GM08714 (cell line): ENCODE measurements at regions not wholly inside any gene's neighbourhood (a gene's known extent, or its start where the extent isn't known, plus 50 kb on each side); places are given as distances from the start of the nearest gene placed in this dataset.

Experiments used
- H3K4me3 ChIP-seq: fragments of 200-500 bp; sonication (Bioruptor generic); 2 replicates; pipeline ENCODE4 v1.5.1; 2014; ENCODE audit warnings: mild to moderate bottlenecking, low read length, inconsistent platforms
- ZNF274 ChIP-seq: IDR thresholded peaks from 2 replicates; pipeline ENCODE4 v1.6.1; 2012; ENCODE audit warnings: mild to moderate bottlenecking, low read depth, low read length

DNA sequence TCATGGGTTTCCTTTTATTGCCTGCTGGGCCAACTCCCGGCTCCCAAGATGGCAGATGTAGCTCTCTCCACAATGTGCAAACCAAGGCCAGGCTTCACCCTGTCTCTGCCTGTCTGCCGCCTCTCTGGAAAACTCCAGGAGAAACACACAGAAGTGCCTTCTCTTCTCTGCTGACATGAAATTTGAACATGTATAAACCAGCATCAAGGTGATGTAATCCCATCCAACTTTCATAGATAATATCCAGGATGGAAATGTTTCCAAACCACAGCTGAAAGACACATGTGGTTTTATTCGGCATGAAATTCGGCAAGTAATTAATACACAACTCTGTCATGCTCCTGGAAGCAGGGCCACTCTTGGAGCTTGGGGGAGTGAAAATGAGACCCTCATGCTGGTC, 297.2 kb downstream of the C7orf25 start:
- no peak overlapping the region for H3K4me3 ChIP-seq
- TF ChIP-seq ZNF274, result no peak

- H3K4me3 ChIP-seq, result no peak overlapping the region
- no peak for TF ChIP-seq ZNF274
Measured at GRCh38 chr7:42611961-42612360, 299.9 kb downstream of the C7orf25 start.

DNA sequence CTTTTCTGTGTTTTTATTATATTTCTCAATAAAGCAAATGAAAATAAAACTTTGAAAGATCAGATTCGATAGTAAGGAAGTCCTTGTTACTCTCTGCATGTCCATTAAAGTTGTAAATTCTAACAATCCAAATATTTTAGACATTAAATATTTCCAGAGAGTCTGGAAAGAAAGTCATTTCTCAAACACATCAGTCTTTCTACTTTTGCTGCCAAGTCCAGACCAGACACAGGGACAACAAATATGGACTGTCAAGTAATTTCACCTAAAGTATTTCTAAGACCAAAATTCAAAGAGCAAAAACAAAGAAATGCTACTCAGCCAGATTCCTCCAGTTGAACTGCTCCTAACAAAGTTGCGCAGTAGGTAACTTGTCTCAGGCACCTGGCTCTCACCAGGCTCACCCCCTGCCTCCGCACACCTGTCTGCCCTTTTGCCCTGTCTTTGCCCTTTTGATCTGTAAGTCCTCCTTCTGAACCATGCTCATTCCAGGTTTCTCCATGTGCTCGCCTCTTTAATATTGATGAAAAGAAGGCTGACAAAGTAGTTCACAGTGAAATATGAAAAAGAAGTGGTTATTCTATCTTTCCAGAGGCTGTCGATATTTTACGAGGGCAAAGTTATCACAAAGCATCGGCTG, 300.5 kb downstream of the C7orf25 start:
- no peak overlapping the region for H3K4me3 ChIP-seq
- no peak for TF ChIP-seq ZNF274

- H3K4me3 ChIP-seq, result no peak overlapping the region
Measured at GRCh38 chr7:42606193-42606905, 305.5 kb downstream of the C7orf25 start.

GRCh38 chr7:42605406-42606192, 306.3 kb downstream of the C7orf25 start:
- H3K4me3 ChIP-seq, result no peak overlapping the region
- TF ChIP-seq ZNF274, result no peak

More at GRCh38 chr7:42606193-42606905, 305.5 kb downstream of the C7orf25 start:
- TF ChIP-seq ZNF274, result no peak

DNA sequence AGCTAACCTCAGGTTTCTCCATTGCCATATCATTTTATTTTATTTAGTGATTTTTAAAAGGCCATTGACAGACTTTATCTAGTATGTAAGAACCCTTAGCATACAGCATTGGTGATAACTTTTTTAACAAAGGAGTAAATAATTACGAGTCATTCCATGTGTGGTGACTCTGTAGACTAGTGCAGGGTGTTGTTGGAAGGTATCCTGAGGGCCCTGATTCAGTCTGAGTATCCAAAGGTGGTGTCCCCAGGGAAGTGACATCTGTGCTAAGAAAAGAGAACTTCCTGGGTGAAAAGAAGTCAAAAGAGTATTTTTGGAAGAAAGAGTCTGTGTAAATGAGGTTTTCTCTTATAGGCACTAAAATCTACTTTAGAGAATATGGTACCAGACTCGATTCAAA, 308.4 kb downstream of the C7orf25 start:
- no peak overlapping the region for H3K4me3 ChIP-seq
- TF ChIP-seq ZNF274, result no peak

DNA sequence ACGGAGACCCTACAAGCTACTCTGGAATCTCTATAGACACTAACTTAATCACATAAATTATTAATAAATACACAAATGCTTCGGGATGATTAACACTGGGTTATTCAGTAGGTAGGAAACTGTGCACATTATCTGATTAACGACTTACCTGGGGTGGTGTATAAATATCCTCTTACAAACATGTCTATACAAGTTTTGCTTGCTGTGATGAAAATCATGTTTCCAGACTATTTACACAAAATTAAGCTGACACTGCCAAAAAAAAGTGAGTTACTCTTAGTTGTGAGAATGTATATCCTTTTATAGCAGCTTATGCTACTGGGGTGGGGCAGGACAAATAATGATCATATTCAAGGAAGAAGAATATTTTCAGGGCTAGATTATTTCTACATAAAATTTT, 314.6 kb downstream of the C7orf25 start:
- H3K4me3 ChIP-seq, result no peak overlapping the region
- TF ChIP-seq ZNF274, result no peak

DNA sequence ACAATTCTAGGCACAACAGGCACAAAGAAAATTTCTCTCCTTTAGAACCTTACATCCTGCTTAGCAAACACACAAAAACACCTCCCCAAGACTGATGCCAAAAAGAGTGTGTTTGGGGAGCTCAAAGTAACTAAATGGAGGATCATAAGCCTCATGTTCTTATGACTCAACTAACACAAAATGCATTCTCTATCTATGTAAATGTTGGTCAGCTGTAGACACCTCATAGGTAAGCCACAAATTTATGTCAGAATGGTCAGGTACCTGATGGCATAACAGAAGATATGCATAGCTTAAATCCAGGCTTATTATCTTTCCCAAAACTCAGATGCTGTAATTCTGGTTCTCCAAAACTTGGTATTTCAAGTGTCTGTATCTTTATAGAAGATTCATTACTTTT, 315.1 kb downstream of the C7orf25 start:
- no peak for TF ChIP-seq ZNF274
- no peak overlapping the region for H3K4me3 ChIP-seq

GRCh38 chr7:42593860-42594259, 318.0 kb downstream of the C7orf25 start:
- H3K4me3 ChIP-seq, result no peak overlapping the region
- no peak for TF ChIP-seq ZNF274

- TF ChIP-seq ZNF274, result no peak
- H3K4me3 ChIP-seq, result no peak overlapping the region
Measured at GRCh38 chr7:42590771-42591310, 321.0 kb downstream of the C7orf25 start.

- no peak overlapping the region for H3K4me3 ChIP-seq
- TF ChIP-seq ZNF274, result no peak
Measured at GRCh38 chr7:42588876-42589275, 323.0 kb downstream of the C7orf25 start.

DNA sequence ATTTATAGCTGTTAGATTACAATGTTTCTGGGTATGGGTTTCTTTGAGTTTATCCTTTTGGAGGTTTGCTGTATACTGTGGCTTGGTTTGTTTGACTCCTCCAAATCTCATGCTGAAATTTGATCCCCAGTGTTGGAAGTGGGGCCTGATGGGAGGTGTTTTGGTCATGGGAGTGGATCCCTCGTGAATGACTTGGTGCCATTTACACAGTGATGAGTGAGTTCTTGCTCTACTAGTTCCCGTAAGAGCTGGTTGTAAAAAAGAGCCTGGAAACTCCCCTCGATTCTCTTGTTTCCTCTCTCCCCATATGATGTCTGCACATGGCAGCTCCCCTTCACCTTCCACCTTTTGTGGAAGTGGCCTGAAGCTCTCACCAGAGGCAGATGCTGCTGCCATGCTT, 324.1 kb downstream of the C7orf25 start:
- no peak for TF ChIP-seq ZNF274

DNA sequence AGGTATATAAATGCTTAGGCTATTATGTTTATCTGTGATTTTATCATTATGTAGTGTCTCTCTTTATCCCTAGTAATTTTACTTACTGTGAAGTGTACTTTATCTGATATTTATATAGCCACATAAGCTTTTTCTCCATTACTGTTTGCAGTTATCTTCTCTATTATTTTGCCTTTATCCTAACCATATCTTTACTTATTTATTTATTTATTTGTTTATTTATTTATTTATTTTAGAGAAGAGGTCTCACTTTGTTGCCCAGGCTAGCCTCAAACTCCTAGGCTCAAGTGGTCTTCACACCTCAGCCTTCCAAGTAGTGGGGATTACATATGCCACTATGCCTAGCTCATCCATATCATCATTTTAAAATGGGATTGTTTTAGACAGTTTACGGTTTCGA, 331.8 kb downstream of the C7orf25 start:
- H3K4me3 ChIP-seq, result no peak overlapping the region
- TF ChIP-seq ZNF274, result no peak

More for the DNA sequence above, 324.1 kb downstream of the C7orf25 start:
- no peak overlapping the region for H3K4me3 ChIP-seq

DNA sequence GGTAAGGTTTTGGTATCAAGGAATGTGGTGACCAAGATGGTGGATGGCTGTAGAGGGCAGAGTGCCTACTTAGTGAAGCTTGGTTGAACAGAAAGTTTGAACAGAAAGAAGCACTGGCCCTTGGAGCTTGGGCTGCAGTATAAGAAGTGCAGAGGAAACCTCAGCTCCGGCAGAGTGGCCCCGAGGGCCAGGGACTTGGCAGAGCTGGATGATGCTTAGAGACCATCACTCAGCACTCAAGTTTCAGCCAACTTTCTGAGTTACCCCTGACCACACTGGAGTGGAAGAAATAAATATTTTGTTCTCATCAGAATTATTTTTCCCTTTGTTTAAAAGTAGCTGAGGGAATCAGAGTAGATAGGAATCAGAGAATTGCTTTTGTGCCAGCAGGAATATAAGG, 336.7 kb downstream of the C7orf25 start:
- no peak overlapping the region for H3K4me3 ChIP-seq
- no peak for TF ChIP-seq ZNF274
